ENCODE measurements at regions not wholly inside any gene's neighbourhood (a gene's known extent, or its start where the extent isn't known, plus 50 kb on each side); places are given as distances from the start of the nearest gene placed in this dataset.

DNA sequence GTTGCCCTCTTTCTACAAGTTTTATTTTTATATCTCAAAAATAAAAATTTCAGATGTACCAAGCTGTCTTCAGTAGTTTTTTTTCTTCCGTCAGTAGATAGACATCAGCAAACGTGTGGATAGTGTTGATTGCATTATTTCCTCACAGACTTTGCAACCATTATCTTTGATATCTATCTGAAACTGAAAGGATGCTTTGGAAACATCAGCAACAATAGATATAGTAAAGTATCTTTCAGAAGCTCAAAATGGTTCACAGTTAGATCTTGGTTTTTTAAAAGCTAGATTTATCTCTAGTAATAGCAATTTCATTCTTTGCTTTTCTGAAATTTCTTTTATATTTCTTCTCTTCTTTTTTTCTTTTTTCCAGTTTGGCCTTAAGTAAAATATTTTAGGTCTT is 246.9 kb upstream of the PCDH7 start:
- Histone ChIP-seq H3K27ac (no peak overlapping the region), H3K36me3 (no peaks in the 10 kb centered on the region), H3K27me3 (no peaks in the 10 kb centered on the region), H3K4me3 (no peak overlapping the region), H3K9me3 (no peaks in the 10 kb centered on the region), H3K4me1 (no peaks in the 10 kb centered on the region)
- no peak for DNase-seq (ENCODE audit: low spot score in 2 of 2)
- WGBS = 55% methylated on average over 2 of the region's 2 CpGs
- TF ChIP-seq, protein P1, sequence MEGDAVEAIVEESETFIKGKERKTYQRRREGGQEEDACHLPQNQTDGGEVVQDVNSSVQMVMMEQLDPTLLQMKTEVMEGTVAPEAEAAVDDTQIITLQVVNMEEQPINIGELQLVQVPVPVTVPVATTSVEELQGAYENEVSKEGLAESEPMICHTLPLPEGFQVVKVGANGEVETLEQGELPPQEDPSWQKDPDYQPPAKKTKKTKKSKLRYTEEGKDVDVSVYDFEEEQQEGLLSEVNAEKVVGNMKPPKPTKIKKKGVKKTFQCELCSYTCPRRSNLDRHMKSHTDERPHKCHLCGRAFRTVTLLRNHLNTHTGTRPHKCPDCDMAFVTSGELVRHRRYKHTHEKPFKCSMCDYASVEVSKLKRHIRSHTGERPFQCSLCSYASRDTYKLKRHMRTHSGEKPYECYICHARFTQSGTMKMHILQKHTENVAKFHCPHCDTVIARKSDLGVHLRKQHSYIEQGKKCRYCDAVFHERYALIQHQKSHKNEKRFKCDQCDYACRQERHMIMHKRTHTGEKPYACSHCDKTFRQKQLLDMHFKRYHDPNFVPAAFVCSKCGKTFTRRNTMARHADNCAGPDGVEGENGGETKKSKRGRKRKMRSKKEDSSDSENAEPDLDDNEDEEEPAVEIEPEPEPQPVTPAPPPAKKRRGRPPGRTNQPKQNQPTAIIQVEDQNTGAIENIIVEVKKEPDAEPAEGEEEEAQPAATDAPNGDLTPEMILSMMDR (IDR thresholded peaks at IDR 0.05) = no peak
- no peak for TF ChIP-seq POLR2AphosphoS5 (IDR thresholded peaks at IDR 0.05)
- no peak for TF ChIP-seq EP300 (IDR thresholded peaks at IDR 0.05)
- TF ChIP-seq POLR2A (IDR thresholded peaks at IDR 0.05) = no peak

DNA sequence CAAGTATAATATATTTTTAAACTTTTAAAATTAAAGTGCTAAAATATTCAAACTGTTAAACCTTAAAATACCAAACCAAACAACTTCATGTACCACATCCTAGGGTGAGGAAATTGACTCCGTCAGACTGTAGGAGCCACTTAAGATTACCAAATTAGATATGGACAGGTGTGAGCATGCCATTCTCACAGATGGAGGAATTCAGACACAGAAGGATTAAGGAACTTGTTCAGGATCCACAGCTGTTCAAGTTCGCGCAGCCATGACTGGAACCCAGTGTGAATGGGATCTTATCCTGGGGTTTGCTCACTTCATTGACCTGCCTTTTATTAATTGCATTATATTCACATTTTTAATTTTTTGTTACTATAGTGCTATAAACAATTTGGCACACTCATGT is 224.9 kb upstream of the PCDH7 start:
- no peak for TF ChIP-seq POLR2AphosphoS5 (IDR thresholded peaks at IDR 0.05)
- TF ChIP-seq, protein P1 (IDR thresholded peaks at IDR 0.05) = no peak
- TF ChIP-seq EP300 (IDR thresholded peaks at IDR 0.05) = no peak
- no peak for TF ChIP-seq POLR2A (IDR thresholded peaks at IDR 0.05)
- H3K9me3 ChIP-seq = peaks cover 8% of the 10 kb centered on the region
- no peak for DNase-seq (ENCODE audit: low spot score in 2 of 2)
- H3K27ac ChIP-seq = no peak overlapping the region
- H3K4me1 ChIP-seq = no peaks in the 10 kb centered on the region
- H3K4me3 ChIP-seq = no peak overlapping the region
- H3K27me3 ChIP-seq = no peaks in the 10 kb centered on the region
- no peaks in the 10 kb centered on the region for H3K36me3 ChIP-seq
- 53% methylated on average over 3 of the region's 3 CpGs for WGBS

DNA sequence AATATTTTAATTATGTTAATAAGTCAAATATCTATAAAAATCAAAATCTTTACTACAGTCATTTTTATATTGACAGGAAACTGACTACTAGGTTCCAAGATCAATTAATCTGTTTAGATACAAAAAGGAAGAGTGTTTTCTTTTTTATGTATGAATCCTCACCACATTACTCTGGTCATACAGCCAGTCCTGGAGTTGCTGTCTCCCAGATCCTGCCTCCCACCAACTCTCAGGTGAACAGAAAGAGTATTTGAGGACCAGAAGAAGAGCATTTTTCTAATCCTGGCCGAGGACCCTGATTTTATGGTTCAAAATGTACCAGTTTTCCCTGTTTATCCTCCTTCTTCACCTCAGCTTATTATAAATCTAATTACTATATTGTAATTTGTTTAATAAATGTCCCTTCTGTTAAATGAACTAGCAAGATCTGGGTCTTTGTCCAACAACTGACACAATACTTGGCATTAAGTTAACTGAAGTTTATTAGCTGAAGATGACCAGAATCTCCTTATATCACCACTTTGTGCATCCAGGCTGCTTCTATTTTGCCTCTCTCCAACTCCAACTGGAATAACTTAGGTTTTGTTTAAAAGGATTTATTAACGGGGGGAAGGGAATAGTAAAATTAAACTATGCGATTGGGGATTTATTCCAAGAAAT is 224.4 kb upstream of the PCDH7 start:
- TF ChIP-seq, protein P1 (IDR thresholded peaks at IDR 0.05) = no peak
- TF ChIP-seq EP300 (IDR thresholded peaks at IDR 0.05) (no peak), POLR2A (IDR thresholded peaks at IDR 0.05) (no peak), POLR2AphosphoS5 (IDR thresholded peaks at IDR 0.05) (no peak)
- H3K36me3 ChIP-seq = no peaks in the 10 kb centered on the region

DNA sequence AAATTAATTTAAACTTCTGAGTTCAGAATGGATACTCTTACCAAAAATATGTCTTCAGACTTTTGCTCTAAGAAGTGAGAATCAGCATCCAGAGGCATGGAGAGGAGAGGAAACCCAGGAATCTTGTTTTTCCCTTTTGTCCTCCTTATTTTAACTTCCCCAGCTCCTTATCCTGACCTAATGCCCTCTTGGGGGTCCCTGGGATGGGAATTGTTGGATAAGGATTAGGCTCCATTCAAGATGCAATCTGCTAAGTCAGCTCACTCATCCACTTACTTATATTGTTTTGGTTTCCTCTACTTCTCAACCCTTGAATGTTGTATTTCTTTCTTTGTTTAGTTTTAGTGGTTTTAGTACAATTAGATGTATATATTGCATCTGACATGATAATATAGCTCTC is 208.4 kb upstream of the PCDH7 start:
- no peaks in the 10 kb centered on the region for H3K4me1 ChIP-seq
- H3K4me3 ChIP-seq = no peak overlapping the region
- no peaks in the 10 kb centered on the region for H3K9me3 ChIP-seq
- no peaks in the 10 kb centered on the region for H3K27me3 ChIP-seq
- H3K27ac ChIP-seq = no peak overlapping the region
- H3K36me3 ChIP-seq = no peaks in the 10 kb centered on the region
- TF ChIP-seq POLR2A (IDR thresholded peaks at IDR 0.05) (no peak), POLR2AphosphoS5 (IDR thresholded peaks at IDR 0.05) (no peak), EP300 (IDR thresholded peaks at IDR 0.05) (no peak)
- TF ChIP-seq, protein P1 (IDR thresholded peaks at IDR 0.05) = no peak
- DNase-seq (ENCODE audit: low spot score in 2 of 2) = no peak

More for the DNA sequence above, 224.4 kb upstream of the PCDH7 start:
- H3K27ac ChIP-seq = no peak overlapping the region
- no peak overlapping the region for H3K4me3 ChIP-seq
- peaks cover 4% of the 10 kb centered on the region for H3K9me3 ChIP-seq
- no peaks in the 10 kb centered on the region for H3K27me3 ChIP-seq
- WGBS = 82% methylated on average over 3 of the region's 3 CpGs
- H3K4me1 ChIP-seq = no peaks in the 10 kb centered on the region
- DNase-seq (ENCODE audit: low spot score in 2 of 2) = no peak

DNA sequence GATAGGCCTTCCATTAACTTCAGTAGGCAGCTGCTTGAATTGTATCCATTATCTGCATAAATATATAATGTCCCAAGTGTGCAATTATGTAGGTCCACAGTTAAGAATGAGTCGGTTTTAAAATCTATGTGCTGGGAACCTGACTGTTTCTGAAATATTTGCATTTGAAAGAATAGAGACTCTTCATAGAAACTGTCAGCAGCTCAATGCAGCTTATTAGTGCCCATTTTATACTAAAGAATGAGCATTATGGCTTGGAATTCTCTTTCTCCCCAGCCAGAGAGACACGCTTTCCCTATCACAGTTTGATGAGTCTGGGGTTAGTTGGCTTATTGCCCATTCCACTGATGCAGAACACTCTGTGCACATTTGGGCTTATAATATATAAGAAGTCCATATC is 202.0 kb upstream of the PCDH7 start:
- 37% methylated on average over 2 of the region's 2 CpGs for WGBS

More for the DNA sequence above, 202.0 kb upstream of the PCDH7 start:
- DNase-seq (ENCODE audit: low spot score in 2 of 2) = no peak
- Histone ChIP-seq H3K9me3 (no peaks in the 10 kb centered on the region), H3K4me3 (no peak overlapping the region), H3K27me3 (no peaks in the 10 kb centered on the region), H3K36me3 (no peaks in the 10 kb centered on the region), H3K4me1 (no peaks in the 10 kb centered on the region), H3K27ac (no peak overlapping the region)
- TF ChIP-seq POLR2A (IDR thresholded peaks at IDR 0.05) (no peak), POLR2AphosphoS5 (IDR thresholded peaks at IDR 0.05) (no peak), EP300 (IDR thresholded peaks at IDR 0.05) (no peak)
- TF ChIP-seq, protein P1 (IDR thresholded peaks at IDR 0.05) = no peak

Data from suprapubic skin (tissue), 4 donors.